PFSK-1 (cell line): ENCODE measurements at regions not wholly inside any gene's neighbourhood (a gene's known extent, or its start where the extent isn't known, plus 50 kb on each side); places are given as distances from the start of the nearest gene placed in this dataset.

Experiments used
- POLR2AphosphoS5 ChIP-seq: IDR thresholded peaks from 2 replicates; pipeline ENCODE4 v1.6.1; 2012; ENCODE audit warnings: low read depth, mild to moderate bottlenecking, control low read depth, low read length, moderate library complexity
- TF ChIP-seq, protein P1 (sequence below), 2 experiments: IDR thresholded peaks; 2 replicates each; pipeline versions ENCODE4 v1.6.1 to v1.8.0; 2011 to 2012; ENCODE audit warnings: low read depth in 2 of 2, low read length in 2 of 2, control low read depth in 1 of 2, inconsistent platforms in 1 of 2, mild to moderate bottlenecking in 1 of 2, moderate library complexity in 1 of 2; ENCODE audit not compliant: insufficient read depth in 1 of 2

DNA sequence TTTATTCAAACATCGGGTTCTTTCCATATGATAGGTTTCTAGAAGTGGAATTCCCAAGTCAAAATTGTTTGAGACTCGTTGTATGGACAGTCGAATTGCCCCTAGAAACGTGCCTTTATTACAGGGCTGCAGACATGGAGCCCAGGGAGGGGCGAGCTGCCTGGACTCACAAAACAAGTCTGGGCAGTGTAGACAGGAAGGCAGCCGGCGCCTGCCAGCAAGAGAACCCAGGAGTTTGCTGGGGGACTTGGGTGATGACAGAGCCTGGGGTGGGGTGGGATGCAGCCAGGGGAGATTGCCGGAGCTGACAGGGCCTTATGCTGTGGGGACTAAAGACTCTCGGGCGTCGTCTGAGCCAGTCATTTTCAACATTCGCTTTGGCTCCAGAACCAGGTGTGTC is 107.4 kb upstream of the MSX1 start:
- TF ChIP-seq, protein P1, sequence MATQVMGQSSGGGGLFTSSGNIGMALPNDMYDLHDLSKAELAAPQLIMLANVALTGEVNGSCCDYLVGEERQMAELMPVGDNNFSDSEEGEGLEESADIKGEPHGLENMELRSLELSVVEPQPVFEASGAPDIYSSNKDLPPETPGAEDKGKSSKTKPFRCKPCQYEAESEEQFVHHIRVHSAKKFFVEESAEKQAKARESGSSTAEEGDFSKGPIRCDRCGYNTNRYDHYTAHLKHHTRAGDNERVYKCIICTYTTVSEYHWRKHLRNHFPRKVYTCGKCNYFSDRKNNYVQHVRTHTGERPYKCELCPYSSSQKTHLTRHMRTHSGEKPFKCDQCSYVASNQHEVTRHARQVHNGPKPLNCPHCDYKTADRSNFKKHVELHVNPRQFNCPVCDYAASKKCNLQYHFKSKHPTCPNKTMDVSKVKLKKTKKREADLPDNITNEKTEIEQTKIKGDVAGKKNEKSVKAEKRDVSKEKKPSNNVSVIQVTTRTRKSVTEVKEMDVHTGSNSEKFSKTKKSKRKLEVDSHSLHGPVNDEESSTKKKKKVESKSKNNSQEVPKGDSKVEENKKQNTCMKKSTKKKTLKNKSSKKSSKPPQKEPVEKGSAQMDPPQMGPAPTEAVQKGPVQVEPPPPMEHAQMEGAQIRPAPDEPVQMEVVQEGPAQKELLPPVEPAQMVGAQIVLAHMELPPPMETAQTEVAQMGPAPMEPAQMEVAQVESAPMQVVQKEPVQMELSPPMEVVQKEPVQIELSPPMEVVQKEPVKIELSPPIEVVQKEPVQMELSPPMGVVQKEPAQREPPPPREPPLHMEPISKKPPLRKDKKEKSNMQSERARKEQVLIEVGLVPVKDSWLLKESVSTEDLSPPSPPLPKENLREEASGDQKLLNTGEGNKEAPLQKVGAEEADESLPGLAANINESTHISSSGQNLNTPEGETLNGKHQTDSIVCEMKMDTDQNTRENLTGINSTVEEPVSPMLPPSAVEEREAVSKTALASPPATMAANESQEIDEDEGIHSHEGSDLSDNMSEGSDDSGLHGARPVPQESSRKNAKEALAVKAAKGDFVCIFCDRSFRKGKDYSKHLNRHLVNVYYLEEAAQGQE (IDR thresholded peaks at IDR 0.05; ENCODE audit: insufficient read depth in 1 of 2, low read depth in 2 of 2, low read length in 2 of 2): no peak
- no peak for TF ChIP-seq POLR2AphosphoS5
